ENCODE measurements at regions not wholly inside any gene's neighbourhood (a gene's known extent, or its start where the extent isn't known, plus 50 kb on each side); places are given as distances from the start of the nearest gene placed in this dataset.

- no peak for DNase-seq (ENCODE audit: low read depth in 2 of 3, low spot score in 1 of 3)
Measured at GRCh38 chr7:156109076-156109475, 296.8 kb upstream of the SHH start.

DNA sequence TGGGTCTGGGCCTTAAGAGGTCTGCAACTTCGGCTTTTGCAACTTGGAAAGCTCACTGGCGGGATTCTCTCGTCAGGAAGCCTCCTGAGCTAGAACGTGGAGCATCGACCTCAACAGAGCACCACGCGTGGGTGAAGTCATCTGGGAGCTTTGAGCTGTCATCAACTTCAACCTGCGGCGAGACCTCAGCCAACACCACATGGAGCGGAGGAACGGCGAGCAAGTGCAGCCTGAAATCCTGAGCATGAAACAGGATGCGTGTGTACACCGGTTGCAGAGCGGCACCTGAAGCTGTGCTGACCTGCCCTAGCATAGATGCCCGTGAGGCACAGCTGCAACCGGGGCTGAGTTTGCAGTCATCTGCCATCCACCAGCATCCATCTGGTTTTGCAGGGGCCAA, 295.7 kb upstream of the SHH start:
- no peak for DNase-seq (ENCODE audit: low read depth in 2 of 3, low spot score in 1 of 3)

DNA sequence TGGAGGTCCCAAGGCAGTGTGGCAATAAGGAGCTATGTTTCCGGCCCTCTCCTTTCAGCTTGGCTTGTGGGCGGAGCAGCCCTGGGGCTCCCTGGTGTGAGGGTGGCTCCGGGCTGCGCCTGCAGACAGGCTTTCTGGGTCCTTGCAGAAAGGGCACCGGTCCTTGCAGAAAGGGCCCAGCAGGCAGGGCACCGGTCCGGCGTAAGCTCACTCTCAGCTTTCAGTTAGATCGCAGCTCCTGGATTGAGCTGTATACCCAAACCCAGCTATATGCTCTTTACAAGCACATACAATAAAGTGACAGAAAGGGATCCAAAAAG, 293.8 kb upstream of the SHH start:
- no peak for DNase-seq (ENCODE audit: low read depth in 2 of 3, low spot score in 1 of 3)

DNA sequence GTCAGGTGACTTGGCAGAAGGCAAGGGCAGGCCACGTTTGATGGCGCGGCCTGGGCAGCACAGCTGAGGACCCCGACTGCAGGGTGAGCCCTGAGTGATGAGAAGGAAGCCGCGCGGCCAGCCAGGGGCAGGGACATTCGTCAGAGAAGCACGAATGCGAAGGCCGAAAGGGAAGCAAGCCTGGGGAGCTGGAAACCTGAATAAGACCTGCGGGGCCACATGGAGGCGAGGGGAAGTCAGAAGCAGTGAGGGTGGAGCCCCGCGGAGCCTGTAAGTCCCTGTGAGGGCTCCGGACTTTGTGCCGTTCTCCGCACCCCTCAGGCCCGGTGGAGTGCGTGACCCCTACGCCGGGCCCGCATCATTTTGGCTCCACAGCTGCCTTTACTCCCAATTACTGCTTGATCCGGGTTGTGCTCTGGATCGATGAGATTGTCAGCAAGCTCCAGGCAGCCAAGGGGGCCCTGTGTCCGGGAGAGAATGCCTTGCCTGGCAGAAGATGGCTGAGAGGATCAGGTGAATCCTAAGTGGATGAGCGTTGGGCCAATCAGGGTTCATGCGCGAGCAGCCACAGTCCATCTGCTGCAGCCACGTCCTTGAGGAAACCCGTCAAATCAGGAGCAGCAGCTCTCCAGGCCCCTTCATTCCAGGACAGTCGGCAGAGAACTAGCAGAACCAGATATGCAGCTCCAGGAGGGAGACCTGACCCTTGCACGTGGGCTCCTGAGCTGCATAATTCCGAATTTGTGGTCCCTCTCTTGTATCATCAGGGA, 293.3 kb upstream of the SHH start:
- no peak for DNase-seq (ENCODE audit: low read depth in 2 of 3, low spot score in 1 of 3)

GRCh38 chr7:156104501-156105336, 292.5 kb upstream of the SHH start:
- no peak for DNase-seq (ENCODE audit: low read depth in 2 of 3, low spot score in 1 of 3)

DNA sequence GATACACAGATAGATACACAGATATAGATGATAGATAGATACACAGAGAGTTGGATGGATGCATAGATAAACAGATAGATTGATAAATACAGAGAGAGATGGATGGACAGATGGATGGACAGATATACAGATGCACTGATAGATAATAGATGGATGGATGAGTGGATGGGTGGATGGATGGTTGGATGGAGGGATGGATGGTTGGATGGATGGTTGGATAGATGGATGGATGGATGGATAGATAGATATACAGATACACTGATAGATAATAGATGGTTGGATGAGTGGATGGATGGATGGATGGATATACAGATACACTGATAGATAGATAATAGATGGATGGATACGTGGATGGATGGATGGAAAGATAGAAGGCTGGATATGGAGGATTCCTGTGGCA, 290.0 kb upstream of the SHH start:
- no peak for DNase-seq (ENCODE audit: low read depth in 2 of 3, low spot score in 1 of 3)

DNA sequence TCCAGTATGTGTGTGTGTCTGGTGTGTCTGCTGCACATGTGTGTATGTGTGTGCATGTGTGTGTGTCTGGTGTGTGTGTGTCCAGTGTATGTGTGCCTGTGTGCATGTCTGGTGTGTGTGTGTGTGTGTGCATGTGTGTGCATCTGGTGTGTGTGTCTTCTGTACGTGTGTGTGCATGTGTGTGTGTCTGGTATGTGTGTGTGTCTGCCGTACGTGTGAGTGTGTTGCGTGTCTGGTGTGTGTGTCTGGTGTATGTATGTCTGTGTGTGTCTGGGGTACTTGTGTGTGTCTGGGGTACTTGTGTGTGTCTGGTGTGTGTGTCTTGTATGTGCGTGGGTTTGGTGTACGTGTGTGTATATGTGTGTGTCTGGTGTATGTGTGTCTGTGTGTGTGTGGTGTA, 289.1 kb upstream of the SHH start:
- no peak for DNase-seq (ENCODE audit: low read depth in 2 of 3, low spot score in 1 of 3)

DNA sequence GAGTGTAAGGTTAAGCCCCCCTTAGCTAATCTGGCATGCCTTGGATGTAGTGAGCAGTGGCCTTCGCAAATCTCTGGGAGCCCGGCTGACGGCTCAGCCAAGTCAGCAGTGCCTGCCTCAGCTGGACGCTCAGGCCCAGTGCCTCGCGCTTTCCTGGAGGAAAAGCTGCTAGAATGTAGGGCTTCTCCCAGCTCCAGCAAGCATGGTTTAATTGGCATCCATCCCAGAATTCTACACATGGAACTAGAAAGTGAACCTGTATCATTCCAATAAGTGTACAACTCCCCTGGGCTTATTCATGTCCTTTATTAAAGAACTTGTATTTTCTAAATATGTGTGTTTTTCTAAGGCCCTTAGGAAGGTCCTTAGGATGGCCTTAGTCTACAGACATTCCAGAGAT, 287.8 kb upstream of the SHH start:
- no peak for DNase-seq (ENCODE audit: low read depth in 2 of 3, low spot score in 1 of 3)

DNA sequence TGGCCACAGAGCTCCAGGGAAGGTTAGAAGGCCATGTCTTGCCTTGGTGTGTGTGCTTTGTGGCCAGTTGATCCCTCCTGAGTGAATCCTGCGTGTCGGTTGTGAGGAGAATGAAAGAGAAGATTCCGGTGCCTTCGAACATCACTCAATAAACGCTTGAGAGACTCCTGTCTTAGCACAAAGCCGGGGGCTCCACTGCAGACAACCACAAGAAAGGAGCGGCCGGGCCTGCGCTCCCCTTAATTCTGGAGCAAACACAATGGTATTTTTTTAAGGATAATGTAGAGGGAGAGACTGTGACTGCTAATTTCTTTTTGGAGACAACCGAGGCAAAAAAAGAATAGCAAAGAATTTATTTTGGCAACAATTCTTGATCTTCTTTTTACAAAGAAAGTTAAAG, 286.8 kb upstream of the SHH start:
- DNase-seq (ENCODE audit: low read depth in 2 of 3, low spot score in 1 of 3) = no peak

- DNase-seq (ENCODE audit: low read depth in 2 of 3, low spot score in 1 of 3) = no peak
Measured at GRCh38 chr7:156096771-156097538, 284.7 kb upstream of the SHH start.

DNA sequence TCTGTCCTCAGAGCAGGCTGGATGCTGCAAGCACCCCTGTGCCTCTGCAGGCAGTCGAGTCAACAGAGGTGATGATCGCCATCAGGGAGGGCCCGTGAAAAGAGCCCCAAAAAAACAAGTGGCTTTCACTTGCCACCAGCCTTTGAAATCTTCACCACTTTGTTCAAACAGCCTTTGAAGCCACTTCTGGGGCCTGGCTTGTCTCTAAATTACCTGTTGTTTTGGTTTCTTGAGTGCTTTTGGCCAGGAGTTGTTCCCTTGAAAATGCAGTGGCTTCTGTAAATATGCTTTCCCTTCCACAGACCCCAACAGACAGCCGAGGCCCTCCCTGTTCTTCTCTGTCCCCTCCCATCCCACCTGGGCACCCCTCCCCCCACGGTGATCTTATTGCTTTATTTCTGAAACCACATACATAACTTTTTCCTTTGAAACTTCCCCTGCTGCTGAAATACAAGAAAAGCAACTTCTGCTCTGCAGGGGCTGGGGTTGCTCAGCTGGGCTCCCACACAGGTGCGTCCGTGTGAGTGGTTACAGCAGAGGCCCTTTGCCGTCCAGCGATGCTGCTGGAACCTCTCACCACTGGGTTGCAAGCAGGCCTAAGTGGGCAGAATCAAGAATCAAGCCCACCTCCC, 283.8 kb upstream of the SHH start:
- no peak for DNase-seq (ENCODE audit: low read depth in 2 of 3, low spot score in 1 of 3)

GRCh38 chr7:156094350-156095146, 282.3 kb upstream of the SHH start:
- no peak for DNase-seq (ENCODE audit: low read depth in 2 of 3, low spot score in 1 of 3)

GRCh38 chr7:156092307-156092706, 280.0 kb upstream of the SHH start:
- no peak for DNase-seq (ENCODE audit: low read depth in 2 of 3, low spot score in 1 of 3)

DNA sequence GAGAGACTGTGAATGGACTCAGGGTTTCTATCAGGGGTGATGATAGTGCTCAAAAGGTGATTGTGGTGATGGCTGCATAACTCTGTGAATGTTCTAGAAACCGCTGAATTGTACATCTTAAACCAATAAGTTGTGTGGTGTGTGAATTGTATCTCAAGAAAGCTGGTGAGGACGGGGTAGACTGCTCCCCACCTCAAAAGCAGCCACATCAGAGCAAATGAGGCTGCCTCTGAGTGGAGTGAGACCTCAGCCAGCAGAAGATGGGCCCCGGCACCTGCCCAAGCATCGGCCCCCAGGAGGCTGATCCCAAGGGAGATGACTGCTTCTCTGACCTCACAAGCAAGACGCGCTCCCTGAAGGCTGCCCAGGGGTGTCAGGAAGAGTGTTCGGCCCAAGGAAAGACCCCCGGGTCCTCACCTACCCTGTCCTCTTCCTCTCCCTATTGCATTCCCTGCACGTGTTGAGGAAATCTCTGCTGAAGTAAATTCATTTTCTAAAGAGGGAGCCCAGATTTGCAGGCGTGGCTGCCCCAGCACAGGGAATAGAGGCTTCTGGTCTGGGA, 279.3 kb upstream of the SHH start:
- no peak for DNase-seq (ENCODE audit: low read depth in 2 of 3, low spot score in 1 of 3)

DNA sequence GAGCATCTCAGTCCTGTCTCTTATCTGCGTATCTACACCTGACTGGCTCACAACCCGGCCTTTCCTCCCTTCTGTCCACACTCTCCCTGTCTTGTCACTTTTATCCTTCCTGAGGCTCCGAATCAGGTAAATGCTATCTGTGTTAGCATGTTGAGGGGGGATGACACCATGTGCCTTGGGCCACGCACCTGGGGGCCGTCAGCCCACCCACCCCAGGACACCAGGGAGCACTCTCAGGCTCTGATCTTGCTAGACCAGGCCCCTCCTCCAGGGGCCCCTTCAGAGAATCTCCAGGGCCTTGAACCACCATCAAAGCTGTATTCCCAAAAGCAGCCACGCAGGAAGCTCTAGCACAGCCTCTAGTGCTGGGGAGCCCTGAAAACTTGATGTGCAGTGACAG, 278.7 kb upstream of the SHH start:
- no peak for DNase-seq (ENCODE audit: low read depth in 2 of 3, low spot score in 1 of 3)

DNA sequence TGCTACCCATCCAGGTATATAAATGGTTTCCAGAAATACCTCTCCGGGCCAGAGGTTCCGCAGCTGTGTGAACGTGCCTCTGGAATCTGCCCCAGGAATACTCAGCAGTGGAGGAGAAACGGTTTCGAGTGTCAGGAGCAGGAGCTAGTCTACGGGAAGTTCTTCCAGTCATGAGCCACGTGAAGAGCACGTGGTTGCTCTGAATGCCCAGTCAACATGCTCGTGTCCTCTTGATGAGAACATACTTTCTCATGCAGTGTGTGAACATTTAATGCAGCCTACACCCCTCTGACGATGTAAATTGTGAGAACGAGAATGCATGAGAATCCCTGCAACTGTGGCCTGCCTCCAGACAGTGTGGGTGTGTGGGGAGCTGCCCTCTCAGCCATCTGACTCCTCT, 277.0 kb upstream of the SHH start:
- DNase-seq (ENCODE audit: low read depth in 2 of 3, low spot score in 1 of 3) = no peak

- no peak for DNase-seq (ENCODE audit: low read depth in 2 of 3, low spot score in 1 of 3)
Measured at GRCh38 chr7:156088115-156088514, 275.9 kb upstream of the SHH start.

- no peak for DNase-seq (ENCODE audit: low read depth in 2 of 3, low spot score in 1 of 3)
Measured at GRCh38 chr7:156082048-156083040, 270.1 kb upstream of the SHH start.

DNA sequence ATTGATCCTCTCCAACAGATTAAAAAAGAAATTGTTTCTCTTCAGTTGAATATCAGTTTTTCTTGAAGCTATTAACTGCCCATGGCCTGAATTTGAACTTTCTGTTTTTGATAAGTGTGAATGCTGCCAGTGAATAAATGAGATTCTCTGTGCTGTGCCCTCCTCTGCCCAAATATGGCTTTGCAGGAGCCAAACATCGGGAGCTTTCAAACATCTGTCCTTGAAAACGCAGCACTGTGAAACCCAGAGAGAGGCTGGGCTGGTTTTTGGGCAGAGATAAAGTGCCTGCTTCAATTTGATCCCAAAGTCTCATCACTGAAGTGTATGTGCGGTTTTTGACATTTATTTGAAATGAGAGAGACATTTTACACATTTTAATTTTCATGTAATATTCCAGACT, 268.3 kb upstream of the SHH start:
- no peak for DNase-seq (ENCODE audit: low read depth in 2 of 3, low spot score in 1 of 3)
